Keratinocyte (primary cell): ENCODE measurements at regions not wholly inside any gene's neighbourhood (a gene's known extent, or its start where the extent isn't known, plus 50 kb on each side); places are given as distances from the start of the nearest gene placed in this dataset.
A peak's percentile ranks its signal among the peaks of the same experiment; 100 is the strongest.

Source experiments
- DNase-seq: peaks from one replicate; pipeline ENCODE4 v3.0.0-alpha.2; 2011; ENCODE audit warnings: low read depth, missing footprints, low spot score
- FAIRE-seq: peaks from 2 replicates; lab custom pipeline; 2011; peaks lifted over from hg19 to GRCh38; lab: Jason Lieb, UNC
- H2AFZ ChIP-seq: 2 replicates; pipeline ENCODE4 v1.6.0; 2012; ENCODE audit warnings: low read length, control low read depth, inconsistent platforms; ENCODE audit not compliant: control insufficient read depth
- H3K27ac ChIP-seq: 2 replicates; pipeline ENCODE4 v1.5.1; 2011; ENCODE audit warnings: low read length; ENCODE audit not compliant: control insufficient read depth, insufficient read depth
- H3K27me3 ChIP-seq: 3 replicates; pipeline ENCODE4 v1.6.0; 2011; ENCODE audit warnings: low read length; ENCODE audit not compliant: control insufficient read depth, insufficient read depth; ENCODE audit errors: extremely low read depth
- H3K36me3 ChIP-seq, 2 experiments: 2 replicates in 1 of 2; 3 replicates in 1 of 2; pipeline ENCODE4 v1.5.1; 2011; ENCODE audit warnings: low read length in 2 of 2, mild to moderate bottlenecking in 1 of 2; ENCODE audit not compliant: control insufficient read depth in 2 of 2, insufficient read depth in 2 of 2; ENCODE audit errors: extremely low read depth in 1 of 2
- H3K4me1 ChIP-seq: 3 replicates; pipeline ENCODE4 v1.5.1; 2011; ENCODE audit warnings: low read length; ENCODE audit not compliant: control insufficient read depth, insufficient read depth; ENCODE audit errors: extremely low read depth
- H3K4me2 ChIP-seq: 3 replicates; pipeline ENCODE4 v1.6.0; 2011; ENCODE audit warnings: low read depth, low read length; ENCODE audit not compliant: control insufficient read depth, insufficient read depth; ENCODE audit errors: extremely low read depth
- H3K4me3 ChIP-seq, 3 experiments: fragments of 200-600 bp in 1 of 3; sonication (generic) in 1 of 3; 2 replicates in 2 of 3; 3 replicates in 1 of 3; pipeline ENCODE4 v1.5.1; 2011 to 2016; ENCODE audit warnings: low read length in 3 of 3, mild to moderate bottlenecking in 3 of 3, control low read depth in 2 of 3, inconsistent platforms in 1 of 3, low read depth in 1 of 3, mixed read lengths in 1 of 3, mixed run types in 1 of 3, moderate library complexity in 1 of 3; ENCODE audit not compliant: control insufficient read depth in 2 of 3, insufficient read depth in 2 of 3; ENCODE audit errors: extremely low read depth in 1 of 3
- H3K79me2 ChIP-seq: 2 replicates; pipeline ENCODE4 v1.6.0; 2012; ENCODE audit warnings: low read length; ENCODE audit not compliant: control insufficient read depth, insufficient read depth
- H3K9ac ChIP-seq: 3 replicates; pipeline ENCODE4 v1.6.0; 2011; ENCODE audit warnings: low read length; ENCODE audit not compliant: control insufficient read depth, insufficient read depth; ENCODE audit errors: extremely low read depth
- H3K9me1 ChIP-seq: 3 replicates; pipeline ENCODE4 v1.6.0; 2011; ENCODE audit warnings: low read length; ENCODE audit not compliant: control insufficient read depth, insufficient read depth; ENCODE audit errors: extremely low read depth
- H3K9me3 ChIP-seq: 2 replicates; pipeline ENCODE4 v1.5.1; 2012; ENCODE audit warnings: low read depth, low read length; ENCODE audit not compliant: control insufficient read depth
- H4K20me1 ChIP-seq: 3 replicates; pipeline ENCODE4 v1.6.0; 2011; ENCODE audit warnings: low read length; ENCODE audit not compliant: control insufficient read depth, insufficient read depth; ENCODE audit errors: extremely low read depth
- EZH2 ChIP-seq: IDR thresholded peaks from one replicate; pipeline ENCODE4 v1.6.1; 2012; ENCODE audit warnings: inconsistent platforms, mild to moderate bottlenecking, low read length, moderate library complexity
- dilution Hi-C: fragments of 300-500 bp; cut with MboI; formaldehyde crosslinking; loops from one replicate; pipeline ENCODE4 v1.7.0; 2020; ENCODE audit warnings: low sequenced_read_pairs; ENCODE audit not compliant: extremely low pct_ligation_motif_present
- TF ChIP-seq, protein P1 (sequence below), 3 experiments: IDR thresholded peaks in 1 of 3; conservative IDR thresholded peaks in 1 of 3; optimal IDR thresholded peaks in 1 of 3; 2 replicates in 2 of 3; 3 replicates in 1 of 3; pipeline versions ENCODE3 to v1.5.1; 2011; ENCODE audit warnings: low read length in 3 of 3, mild to moderate bottlenecking in 3 of 3, moderate library complexity in 2 of 3, control low read depth in 1 of 3, inconsistent platforms in 1 of 3; ENCODE audit not compliant: insufficient read depth in 2 of 3; ENCODE audit errors: extremely low read depth in 1 of 3

DNA sequence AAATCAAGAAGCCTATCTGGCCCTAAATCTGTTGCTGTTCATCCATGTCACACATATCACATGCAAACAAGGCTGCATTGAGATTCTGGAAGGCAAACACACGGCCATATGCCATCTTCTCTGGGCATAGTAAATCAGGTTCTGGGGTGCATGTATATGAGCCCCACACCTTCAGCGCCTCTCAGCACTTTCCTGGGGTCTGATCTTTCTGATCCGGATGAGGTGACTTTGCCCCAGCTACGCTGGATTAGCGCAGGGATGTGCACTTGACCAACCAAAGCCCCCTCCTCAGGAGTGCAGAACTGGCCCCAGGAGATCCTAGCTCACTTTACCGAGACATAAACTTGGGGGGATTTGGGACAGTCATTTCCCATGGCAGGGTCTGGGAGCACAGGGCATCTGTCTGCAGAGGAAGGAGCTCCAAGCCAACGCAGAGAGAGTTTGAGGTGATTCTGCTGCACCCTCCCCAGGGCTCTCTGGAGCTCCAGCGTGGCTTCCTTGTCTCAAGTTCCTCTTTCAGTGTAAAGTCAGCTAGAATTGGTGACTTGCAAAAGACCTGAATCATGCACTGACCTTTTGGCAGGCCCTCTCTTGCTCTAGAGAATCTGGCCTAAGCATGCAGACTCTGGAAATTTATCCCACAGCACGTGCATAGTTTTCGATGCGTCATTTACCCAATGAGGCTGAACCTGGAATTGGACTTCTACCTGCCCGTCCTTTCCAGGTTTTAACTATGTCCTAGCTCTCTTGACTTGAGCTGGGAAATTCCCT lies 63.5 kb upstream of the KLF13 start:
- TF ChIP-seq, protein P1, sequence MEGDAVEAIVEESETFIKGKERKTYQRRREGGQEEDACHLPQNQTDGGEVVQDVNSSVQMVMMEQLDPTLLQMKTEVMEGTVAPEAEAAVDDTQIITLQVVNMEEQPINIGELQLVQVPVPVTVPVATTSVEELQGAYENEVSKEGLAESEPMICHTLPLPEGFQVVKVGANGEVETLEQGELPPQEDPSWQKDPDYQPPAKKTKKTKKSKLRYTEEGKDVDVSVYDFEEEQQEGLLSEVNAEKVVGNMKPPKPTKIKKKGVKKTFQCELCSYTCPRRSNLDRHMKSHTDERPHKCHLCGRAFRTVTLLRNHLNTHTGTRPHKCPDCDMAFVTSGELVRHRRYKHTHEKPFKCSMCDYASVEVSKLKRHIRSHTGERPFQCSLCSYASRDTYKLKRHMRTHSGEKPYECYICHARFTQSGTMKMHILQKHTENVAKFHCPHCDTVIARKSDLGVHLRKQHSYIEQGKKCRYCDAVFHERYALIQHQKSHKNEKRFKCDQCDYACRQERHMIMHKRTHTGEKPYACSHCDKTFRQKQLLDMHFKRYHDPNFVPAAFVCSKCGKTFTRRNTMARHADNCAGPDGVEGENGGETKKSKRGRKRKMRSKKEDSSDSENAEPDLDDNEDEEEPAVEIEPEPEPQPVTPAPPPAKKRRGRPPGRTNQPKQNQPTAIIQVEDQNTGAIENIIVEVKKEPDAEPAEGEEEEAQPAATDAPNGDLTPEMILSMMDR (optimal IDR thresholded peaks at IDR 0.05 in 1 of 3, IDR thresholded peaks at IDR 0.05 in 1 of 3, conservative IDR thresholded peaks at IDR 0.05 in 1 of 3; ENCODE audit: extremely low read depth in 1 of 3, insufficient read depth in 2 of 3, low read length in 3 of 3), result no peak
- no peak for TF ChIP-seq EZH2
- no peak overlapping the region for H2AFZ ChIP-seq
- H3K4me1 ChIP-seq, result peaks cover 11% of the 10 kb centered on the region
- no peaks in the 10 kb centered on the region for H4K20me1 ChIP-seq
- no peak overlapping the region for H3K9ac ChIP-seq
- H3K27me3 ChIP-seq, result no peaks in the 10 kb centered on the region
- no peak overlapping the region for H3K4me2 ChIP-seq
- no peaks in the 10 kb centered on the region for H3K9me1 ChIP-seq
- H3K9me3 ChIP-seq, result no peaks in the 10 kb centered on the region
- no peak overlapping the region for H3K4me3 ChIP-seq
- no peaks in the 10 kb centered on the region for H3K36me3 ChIP-seq
- H3K27ac ChIP-seq, result no peak overlapping the region
- DNase-seq (peak; percentile 13), FAIRE-seq (no peak)
- dilution Hi-C loops, result no loop called here
- no peaks in the 10 kb centered on the region for H3K79me2 ChIP-seq

GRCh38 chr15:31263751-31264558 lies 62.7 kb upstream of the KLF13 start:
- peaks cover 11% of the 10 kb centered on the region for H3K4me1 ChIP-seq
- TF ChIP-seq, protein P1 (optimal IDR thresholded peaks at IDR 0.05 in 1 of 3, IDR thresholded peaks at IDR 0.05 in 1 of 3, conservative IDR thresholded peaks at IDR 0.05 in 1 of 3; ENCODE audit: extremely low read depth in 1 of 3, insufficient read depth in 2 of 3, low read length in 3 of 3), result peak in 1 of 3 experiments; percentile 3
- no peak for TF ChIP-seq EZH2
- peak overlapping the region; percentile 52 for H3K9ac ChIP-seq
- H3K9me3 ChIP-seq, result no peaks in the 10 kb centered on the region
- no peaks in the 10 kb centered on the region for H3K79me2 ChIP-seq
- no peaks in the 10 kb centered on the region for H3K36me3 ChIP-seq
- H3K4me2 ChIP-seq, result peak overlapping the region; percentile 48
- H3K9me1 ChIP-seq, result no peaks in the 10 kb centered on the region
- no peak for FAIRE-seq
- no peaks in the 10 kb centered on the region for H3K27me3 ChIP-seq
- H4K20me1 ChIP-seq, result no peaks in the 10 kb centered on the region
- H3K4me3 ChIP-seq, result peak overlapping the region in 1 of 3 experiments; percentile 12
- dilution Hi-C loops, result no loop called here
- H2AFZ ChIP-seq, result peak overlapping the region; percentile 89
- DNase-seq, result no peak
- H3K27ac ChIP-seq, result peak overlapping the region; percentile 14
